IPS DF 6.9 (cell line): ENCODE measurements at regions not wholly inside any gene's neighbourhood (a gene's known extent, or its start where the extent isn't known, plus 50 kb on each side); places are given as distances from the start of the nearest gene placed in this dataset.

Experiments
- DNase-seq: peaks from one replicate; pipeline ENCODE4 v3.0.0-alpha.2; 2013; ENCODE audit warnings: low read depth, low spot score
- H3K27ac ChIP-seq: one replicate; pipeline ENCODE4 v1.5.1; 2013; ENCODE audit warnings: low read length, control low read depth
- H3K27me3 ChIP-seq: 2 replicates; pipeline ENCODE4 v1.6.1; 2013; ENCODE audit warnings: mild to moderate bottlenecking, low read length; ENCODE audit not compliant: control insufficient read depth, insufficient read depth
- H3K36me3 ChIP-seq: 2 replicates; pipeline ENCODE4 v1.6.1; 2013; ENCODE audit warnings: low read length; ENCODE audit not compliant: control insufficient read depth, insufficient read depth
- H3K4me1 ChIP-seq: 2 replicates; pipeline ENCODE4 v1.6.1; 2013; ENCODE audit warnings: low read length; ENCODE audit not compliant: control insufficient read depth, insufficient read depth
- H3K4me3 ChIP-seq: 2 replicates; pipeline ENCODE4 v1.5.1; 2013; ENCODE audit warnings: mild to moderate bottlenecking, low read length
- H3K9me3 ChIP-seq: 2 replicates; pipeline ENCODE4 v1.6.1; 2013; ENCODE audit warnings: low read length, inconsistent platforms; ENCODE audit not compliant: control insufficient read depth, insufficient read depth
- whole genome bisulfite sequencing: extraction: QIAGEN DNeasy Blood & Tissue Kit; methylation state at CpG from one replicate; pipeline ENCODE4 v1.1.7; 2013; ENCODE audit warnings: mixed read lengths, missing lambda C conversion rate; ENCODE audit not compliant: insufficient read length, insufficient coverage; 5-methylcytosine and 5-hydroxymethylcytosine counted together

DNA sequence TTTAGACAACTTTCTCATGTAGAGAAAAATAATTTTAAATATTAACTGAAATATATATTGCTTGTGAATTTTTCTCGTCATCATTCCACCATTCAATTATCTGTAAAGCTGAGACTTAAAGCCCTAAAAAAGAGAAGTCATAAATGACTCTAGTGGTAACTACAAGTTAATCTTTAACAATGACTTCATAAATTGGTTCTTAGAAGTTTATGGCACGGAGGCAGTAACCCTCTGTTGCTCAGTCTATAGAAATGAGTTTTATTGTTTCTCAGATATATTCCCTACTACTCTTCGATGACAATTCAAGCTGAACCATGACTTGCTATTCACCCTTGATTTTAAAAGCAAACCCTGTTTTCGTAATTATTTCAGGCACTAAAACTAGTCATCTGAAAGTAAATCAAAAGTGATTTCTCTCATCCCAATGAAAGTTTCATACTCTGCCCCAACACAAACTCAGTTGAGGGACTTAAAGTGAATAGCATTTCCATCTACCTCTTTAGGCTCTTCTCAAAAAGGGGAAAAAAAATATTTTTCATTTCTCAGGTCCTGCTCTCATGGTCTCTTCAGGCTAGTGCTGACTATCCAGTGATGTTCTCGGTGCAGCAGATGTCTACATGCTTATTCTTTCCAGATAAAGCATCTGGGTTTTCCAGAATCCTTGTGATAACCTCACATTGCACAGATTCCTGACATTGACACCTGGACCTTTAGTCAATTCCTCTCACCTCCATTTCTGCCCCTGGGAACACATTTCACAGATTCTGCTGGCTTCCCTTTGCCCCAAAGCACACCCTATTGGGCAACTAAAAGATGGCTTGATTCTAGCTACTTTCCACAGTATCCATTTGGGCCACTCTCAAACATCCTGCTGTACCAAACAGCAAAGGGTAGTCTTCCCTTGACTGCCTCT, 207.8 kb upstream of the LRATD1 start:
- Histone ChIP-seq H3K4me1 (no peaks in the 10 kb centered on the region), H3K36me3 (no peaks in the 10 kb centered on the region), H3K4me3 (no peak overlapping the region), H3K27me3 (no peaks in the 10 kb centered on the region), H3K9me3 (no peaks in the 10 kb centered on the region), H3K27ac (no peak overlapping the region)
- DNase-seq = no peak
- no CpG with 5 or more reads among the region's 5 CpGs for WGBS

DNA sequence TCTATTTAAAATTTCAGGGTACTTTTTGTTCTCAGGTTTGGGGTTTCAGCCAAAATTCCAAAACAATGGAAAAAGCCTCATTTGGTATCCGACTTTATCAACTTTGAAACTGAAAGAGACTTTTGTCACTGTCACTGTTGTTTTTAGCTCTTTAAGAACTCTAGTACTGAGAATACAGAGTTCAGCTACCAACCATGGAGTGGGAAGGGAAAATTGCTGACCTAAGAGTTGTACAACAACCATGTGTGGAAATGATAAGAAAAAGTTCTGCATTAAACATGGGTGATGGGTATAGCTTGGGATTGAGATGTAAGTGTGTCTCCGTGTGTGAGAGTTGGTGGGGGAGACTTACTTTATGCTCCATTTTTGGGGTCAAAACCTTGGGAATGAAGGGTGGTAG, 206.6 kb upstream of the LRATD1 start:
- no peak overlapping the region for H3K4me3 ChIP-seq
- no peaks in the 10 kb centered on the region for H3K36me3 ChIP-seq
- no peak for DNase-seq
- H3K27me3 ChIP-seq = no peaks in the 10 kb centered on the region
- WGBS = no CpG with 5 or more reads among the region's 2 CpGs
- H3K27ac ChIP-seq = no peak overlapping the region
- no peaks in the 10 kb centered on the region for H3K4me1 ChIP-seq
- H3K9me3 ChIP-seq = no peaks in the 10 kb centered on the region

DNA sequence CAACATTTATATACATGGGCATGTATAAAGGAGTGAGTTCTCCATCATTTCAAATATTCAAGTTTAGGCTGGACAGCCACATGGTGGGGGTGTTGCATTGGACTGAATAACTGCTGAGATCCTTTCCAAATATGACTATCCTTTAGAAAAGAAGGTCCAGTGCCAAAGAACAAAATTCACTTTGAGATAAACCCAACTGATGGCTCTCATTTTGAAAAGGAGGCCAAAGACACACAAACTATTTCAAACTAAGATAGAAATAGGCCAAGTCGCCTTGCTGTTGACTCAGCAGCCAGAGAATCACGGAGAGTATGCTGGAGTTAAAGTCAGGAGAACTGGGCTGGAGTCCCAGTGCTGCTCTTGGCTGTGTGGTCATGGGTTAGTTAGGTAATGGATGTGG, 204.5 kb upstream of the LRATD1 start:
- Histone ChIP-seq H3K27me3 (no peaks in the 10 kb centered on the region), H3K4me3 (no peak overlapping the region), H3K27ac (no peak overlapping the region), H3K4me1 (no peaks in the 10 kb centered on the region), H3K36me3 (no peaks in the 10 kb centered on the region), H3K9me3 (no peaks in the 10 kb centered on the region)
- no CpG with 5 or more reads among the region's 2 CpGs for WGBS
- no peak for DNase-seq

DNA sequence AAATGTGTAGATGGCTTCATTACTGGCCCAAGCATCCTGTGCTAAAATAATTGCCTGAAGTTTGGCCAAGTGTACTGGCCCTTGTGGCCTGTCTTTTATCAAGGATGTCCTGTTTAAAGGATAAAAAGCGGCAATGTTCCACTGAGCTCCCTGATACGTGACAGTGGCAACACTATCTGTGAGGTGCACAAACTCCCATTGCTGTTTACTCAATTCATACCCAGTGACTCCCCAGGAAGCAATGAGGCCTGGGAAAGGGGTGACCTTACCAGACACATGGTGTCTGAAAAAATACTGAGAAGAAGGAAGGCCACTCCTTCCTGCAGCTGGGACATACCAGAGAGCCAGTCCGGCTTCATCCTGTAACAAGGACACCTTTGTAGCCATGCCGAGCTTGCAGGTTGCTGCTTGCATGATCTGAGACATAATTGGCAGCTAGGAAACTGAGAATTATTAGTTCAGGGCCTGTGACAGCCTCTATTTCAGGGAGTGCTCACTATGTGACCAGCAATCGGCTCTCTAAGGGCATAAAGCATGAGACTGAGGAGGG, 198.5 kb upstream of the LRATD1 start:
- Histone ChIP-seq H3K36me3 (no peaks in the 10 kb centered on the region), H3K4me3 (no peak overlapping the region), H3K27ac (no peak overlapping the region), H3K9me3 (no peaks in the 10 kb centered on the region), H3K27me3 (no peaks in the 10 kb centered on the region), H3K4me1 (no peaks in the 10 kb centered on the region)
- WGBS = no CpG with 5 or more reads among the region's 5 CpGs
- DNase-seq = no peak

DNA sequence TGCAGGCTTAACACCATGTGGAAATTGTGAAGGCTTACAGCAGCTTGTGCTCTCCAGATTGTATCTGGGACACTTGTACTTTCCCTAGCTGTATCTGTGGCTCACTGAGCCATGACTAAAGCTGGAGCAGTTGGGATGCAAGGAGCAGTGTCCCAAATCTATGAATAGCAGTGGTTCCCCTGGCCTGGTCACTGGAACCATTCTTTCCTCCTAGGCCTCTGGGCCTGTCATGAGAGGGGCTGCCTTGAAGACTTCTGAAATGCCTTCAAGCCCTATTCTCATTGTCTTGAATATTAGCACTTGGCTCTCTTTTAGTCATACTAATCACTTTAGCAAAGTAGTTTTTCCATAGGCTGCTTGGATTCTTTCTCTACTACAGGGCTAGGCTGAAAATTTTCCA, 186.8 kb upstream of the LRATD1 start:
- Histone ChIP-seq H3K27me3 (no peaks in the 10 kb centered on the region), H3K36me3 (no peaks in the 10 kb centered on the region), H3K4me3 (no peak overlapping the region), H3K9me3 (peaks cover 5% of the 10 kb centered on the region), H3K4me1 (no peaks in the 10 kb centered on the region), H3K27ac (no peak overlapping the region)
- DNase-seq = no peak

DNA sequence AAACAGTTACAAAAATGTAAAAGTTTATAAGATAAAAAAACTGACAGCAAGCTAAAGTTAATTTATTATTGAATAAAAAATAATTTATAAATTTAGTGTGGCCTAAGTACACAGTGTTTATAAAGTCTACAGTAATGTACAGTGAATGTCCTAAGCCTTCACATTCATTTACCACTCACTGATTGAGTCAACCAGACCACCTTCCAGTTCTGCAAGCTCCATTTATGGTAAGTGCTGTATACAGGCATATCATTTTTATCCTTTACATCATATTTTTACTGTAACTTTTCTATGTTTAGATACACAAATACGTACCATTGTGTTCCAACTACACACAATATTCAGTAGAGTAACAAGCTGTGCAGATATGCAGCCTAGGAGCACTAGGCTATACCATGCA, 184.2 kb upstream of the LRATD1 start:
- H3K27ac ChIP-seq = no peak overlapping the region
- no peaks in the 10 kb centered on the region for H3K36me3 ChIP-seq
- DNase-seq = no peak
- no peak overlapping the region for H3K4me3 ChIP-seq
- WGBS = no CpG with 5 or more reads among the region's 1 CpG
- H3K9me3 ChIP-seq = peaks cover 5% of the 10 kb centered on the region
- no peaks in the 10 kb centered on the region for H3K27me3 ChIP-seq
- no peaks in the 10 kb centered on the region for H3K4me1 ChIP-seq

DNA sequence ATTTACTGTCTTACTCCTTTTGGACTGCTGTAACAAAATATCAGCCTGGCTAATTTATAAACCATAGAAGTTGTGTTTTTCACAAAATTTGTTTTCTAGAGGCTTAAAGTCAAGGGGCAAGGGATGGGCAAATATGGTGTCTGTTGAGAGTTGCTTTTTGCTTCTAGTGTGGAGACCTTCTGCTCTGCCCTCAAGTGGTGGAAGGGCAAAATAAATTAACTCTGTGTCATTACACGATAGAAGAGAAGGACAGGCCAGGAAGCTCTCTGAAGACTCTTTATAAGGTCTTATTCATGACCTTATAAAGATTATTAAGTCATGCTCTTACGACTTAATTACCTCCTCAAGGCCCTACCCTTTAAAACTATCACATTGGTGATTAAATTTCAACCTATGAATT, 181.2 kb upstream of the LRATD1 start:
- DNase-seq = no peak
- Histone ChIP-seq H3K4me3 (no peak overlapping the region), H3K27me3 (no peaks in the 10 kb centered on the region), H3K27ac (no peak overlapping the region), H3K4me1 (no peaks in the 10 kb centered on the region), H3K9me3 (0 out of 2 replicates have a peak, but pooled peaks cover 2% of the 10 kb centered on the region), H3K36me3 (no peaks in the 10 kb centered on the region)
- no CpG with 5 or more reads among the region's 2 CpGs for WGBS

DNA sequence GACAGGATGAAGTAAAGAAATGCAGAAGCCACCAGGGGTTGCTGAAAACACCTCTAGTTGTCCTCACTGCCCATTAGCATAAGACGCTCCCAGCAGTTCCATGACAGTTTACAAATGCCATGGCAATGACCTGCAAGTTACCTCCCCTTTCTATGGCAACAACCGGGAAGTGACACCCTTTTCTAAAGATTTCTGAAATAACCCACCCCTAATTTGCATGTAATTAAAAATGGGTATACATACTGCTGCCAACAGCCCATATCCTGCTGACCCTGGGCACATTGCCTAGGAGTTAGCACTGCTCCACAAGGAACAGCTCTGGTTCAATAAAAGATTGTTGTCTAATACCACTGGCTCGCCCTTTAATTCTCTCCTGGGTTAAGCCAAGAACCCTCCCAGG, 178.3 kb upstream of the LRATD1 start:
- H3K27ac ChIP-seq = no peak overlapping the region
- H3K9me3 ChIP-seq = 0 out of 2 replicates have a peak, but pooled peaks cover 3% of the 10 kb centered on the region
- no CpG with 5 or more reads among the region's 3 CpGs for WGBS
- no peaks in the 10 kb centered on the region for H3K27me3 ChIP-seq
- no peak for DNase-seq
- H3K4me3 ChIP-seq = no peak overlapping the region
- no peaks in the 10 kb centered on the region for H3K4me1 ChIP-seq
- no peaks in the 10 kb centered on the region for H3K36me3 ChIP-seq

DNA sequence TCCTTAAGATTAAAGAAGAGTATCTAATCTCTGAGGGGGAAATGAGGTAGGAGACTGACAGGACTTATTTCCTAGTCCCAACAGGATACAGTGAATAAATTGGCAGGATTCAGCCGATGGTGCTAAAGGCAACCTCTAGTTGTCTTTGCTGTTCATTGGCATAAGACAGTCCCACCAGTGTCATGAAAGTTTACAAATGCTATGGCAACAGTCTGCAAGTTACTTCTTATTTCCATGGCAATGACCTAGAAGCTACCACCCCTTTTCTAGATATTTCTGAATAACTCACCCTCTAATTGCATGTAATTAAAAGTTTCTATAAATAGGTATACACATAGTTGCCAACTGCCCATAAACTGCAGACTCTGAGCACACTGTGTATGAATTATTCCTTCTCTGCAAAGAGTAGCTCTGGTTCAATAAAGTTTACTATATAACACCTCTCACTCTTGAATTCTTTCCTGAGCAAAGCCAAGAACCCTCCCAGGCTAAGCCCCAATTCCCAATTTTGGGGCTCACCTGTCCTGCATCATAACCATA, 172.7 kb upstream of the LRATD1 start:
- Histone ChIP-seq H3K4me1 (no peaks in the 10 kb centered on the region), H3K27ac (no peak overlapping the region), H3K4me3 (no peak overlapping the region), H3K36me3 (no peaks in the 10 kb centered on the region), H3K9me3 (peaks cover 3% of the 10 kb centered on the region; the same call in 1 of the 2 replicates), H3K27me3 (no peaks in the 10 kb centered on the region)
- WGBS = no CpG with 5 or more reads among the region's 1 CpG
- no peak for DNase-seq

DNA sequence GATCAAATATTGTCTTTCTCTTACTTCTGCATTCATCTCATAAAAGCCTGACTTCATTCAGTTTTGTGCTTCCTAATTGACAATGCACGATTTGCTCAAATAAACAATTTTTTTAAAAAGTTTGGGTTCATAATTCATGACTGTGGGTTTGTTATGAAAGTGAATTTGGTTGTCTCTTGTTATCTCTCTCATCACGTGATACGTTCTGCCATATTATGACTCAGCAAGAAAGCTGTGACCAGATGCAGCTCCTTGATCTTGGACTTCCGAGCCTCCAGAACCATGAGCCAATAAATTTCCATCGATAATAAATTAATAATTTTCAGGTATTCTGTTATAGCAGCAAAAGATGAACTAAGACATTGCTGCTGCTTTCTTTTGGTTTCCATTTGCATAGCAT, 156.5 kb upstream of the LRATD1 start:
- Histone ChIP-seq H3K9me3 (no peaks in the 10 kb centered on the region), H3K27ac (no peak overlapping the region), H3K27me3 (no peaks in the 10 kb centered on the region), H3K36me3 (no peaks in the 10 kb centered on the region), H3K4me3 (no peak overlapping the region), H3K4me1 (no peaks in the 10 kb centered on the region)
- DNase-seq = no peak
- no CpG with 5 or more reads among the region's 5 CpGs for WGBS
